Sigmoid colon (tissue), 4 donors: ENCODE measurements at regions not wholly inside any gene's neighbourhood (a gene's known extent, or its start where the extent isn't known, plus 50 kb on each side); places are given as distances from the start of the nearest gene placed in this dataset.

ENCODE experiments used
- POLR2A ChIP-seq, 2 donors: fragments of 450-650 bp; IDR thresholded peaks; one replicate each; pipeline ENCODE4 v1.6.1; 2016; ENCODE audit warnings: antibody characterized with exemption in 2 of 2, mild to moderate bottlenecking in 2 of 2, moderate library complexity in 2 of 2
- POLR2AphosphoS5 ChIP-seq, 4 donors: sonication (generic); formaldehyde crosslinking; IDR thresholded peaks; one replicate each; pipeline ENCODE4 v1.6.1; 2017; ENCODE audit warnings: antibody characterized with exemption in 4 of 4
- TF ChIP-seq, protein P1 (sequence below), 4 experiments: fragments of 450-650 bp in 3 of 4; fragments of 200-600 bp in 1 of 4; IDR thresholded peaks; one replicate each; pipeline ENCODE4 v1.5.1; 2016 to 2019; ENCODE audit warnings: antibody characterized with exemption in 4 of 4, mild to moderate bottlenecking in 3 of 4, moderate library complexity in 2 of 4

DNA sequence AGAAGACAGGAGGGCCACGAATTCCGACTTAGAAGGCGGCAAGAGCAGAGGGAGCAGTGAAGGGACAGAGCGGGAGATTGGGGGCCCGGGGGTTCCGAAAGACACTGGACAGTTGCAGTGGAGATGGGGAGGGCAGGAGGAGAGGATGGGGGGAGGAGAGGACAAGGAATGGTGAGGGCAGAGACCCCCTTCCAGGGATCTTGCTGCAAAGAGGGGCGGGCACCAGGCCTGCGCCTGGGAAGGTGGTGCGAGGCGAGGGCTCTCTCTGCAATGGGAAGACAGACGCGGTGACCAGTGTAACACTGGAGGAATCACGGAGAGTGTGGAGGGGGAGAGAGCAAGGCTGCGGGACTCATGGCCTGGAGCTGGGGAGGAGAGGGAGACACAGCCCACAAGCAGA is 185.2 kb downstream of the RBFOX3 start:
- TF ChIP-seq, protein P1, sequence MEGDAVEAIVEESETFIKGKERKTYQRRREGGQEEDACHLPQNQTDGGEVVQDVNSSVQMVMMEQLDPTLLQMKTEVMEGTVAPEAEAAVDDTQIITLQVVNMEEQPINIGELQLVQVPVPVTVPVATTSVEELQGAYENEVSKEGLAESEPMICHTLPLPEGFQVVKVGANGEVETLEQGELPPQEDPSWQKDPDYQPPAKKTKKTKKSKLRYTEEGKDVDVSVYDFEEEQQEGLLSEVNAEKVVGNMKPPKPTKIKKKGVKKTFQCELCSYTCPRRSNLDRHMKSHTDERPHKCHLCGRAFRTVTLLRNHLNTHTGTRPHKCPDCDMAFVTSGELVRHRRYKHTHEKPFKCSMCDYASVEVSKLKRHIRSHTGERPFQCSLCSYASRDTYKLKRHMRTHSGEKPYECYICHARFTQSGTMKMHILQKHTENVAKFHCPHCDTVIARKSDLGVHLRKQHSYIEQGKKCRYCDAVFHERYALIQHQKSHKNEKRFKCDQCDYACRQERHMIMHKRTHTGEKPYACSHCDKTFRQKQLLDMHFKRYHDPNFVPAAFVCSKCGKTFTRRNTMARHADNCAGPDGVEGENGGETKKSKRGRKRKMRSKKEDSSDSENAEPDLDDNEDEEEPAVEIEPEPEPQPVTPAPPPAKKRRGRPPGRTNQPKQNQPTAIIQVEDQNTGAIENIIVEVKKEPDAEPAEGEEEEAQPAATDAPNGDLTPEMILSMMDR (IDR thresholded peaks at IDR 0.05), result no peak
- TF ChIP-seq POLR2AphosphoS5 (IDR thresholded peaks at IDR 0.05), result no peak
- no peak for TF ChIP-seq POLR2A (IDR thresholded peaks at IDR 0.05)
